ENCODE measurements at regions not wholly inside any gene's neighbourhood (a gene's known extent, or its start where the extent isn't known, plus 50 kb on each side); places are given as distances from the start of the nearest gene placed in this dataset.

DNA sequence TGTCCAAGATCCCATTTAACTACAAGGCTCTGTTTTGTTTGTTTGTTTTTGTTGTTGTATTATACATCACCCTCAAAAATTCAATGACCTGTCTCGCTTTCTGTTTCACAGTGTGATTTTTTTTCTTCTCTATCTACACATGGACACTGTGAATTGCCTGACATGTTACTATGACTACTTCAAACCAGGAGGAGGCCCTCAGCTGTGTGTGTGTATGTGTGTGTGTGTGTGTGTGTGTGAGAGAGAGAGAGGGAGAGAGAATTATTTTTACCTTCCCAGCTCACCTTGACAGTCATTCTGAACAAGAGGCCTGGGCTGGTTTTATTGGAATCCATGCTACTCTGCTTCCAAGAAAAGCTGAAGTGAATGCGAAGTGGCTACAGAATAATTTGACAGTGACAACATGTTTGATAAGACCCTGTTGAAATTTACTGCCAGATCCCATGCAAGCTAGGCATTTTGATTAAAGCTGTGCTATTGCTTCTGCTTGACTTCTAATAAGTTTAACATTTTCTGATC lies 841.4 kb downstream of the NSUN3 start:
- no peak overlapping the region for H3K4me2 ChIP-seq (replicated peaks; ENCODE audit: extremely low read depth, low read length, poor library complexity, severe bottlenecking)
- no peaks in the 10 kb centered on the region for H4K20me1 ChIP-seq (ENCODE audit: insufficient read depth, low read length)
- H3K9me3 Mint-ChIP-seq: peaks cover 0 to 2% (median 0%) of the 10 kb centered on the region in 7 donors
- no peak overlapping the region for H3K27ac Mint-ChIP-seq
- no peak for DNase-seq
- no peak overlapping the region for H3K4me3 ChIP-seq (replicated peaks in 1 of 3; ENCODE audit: low read depth in 2 of 3, low read length in 3 of 3)
- H3K27ac ChIP-seq (ENCODE audit: low read depth in 1 of 2, low read length in 2 of 2): no peak overlapping the region
- H3K4me1 ChIP-seq (ENCODE audit: control insufficient read depth in 1 of 2, insufficient read depth in 2 of 2, low read length in 2 of 2): no peaks in the 10 kb centered on the region
- TF ChIP-seq, protein P1, sequence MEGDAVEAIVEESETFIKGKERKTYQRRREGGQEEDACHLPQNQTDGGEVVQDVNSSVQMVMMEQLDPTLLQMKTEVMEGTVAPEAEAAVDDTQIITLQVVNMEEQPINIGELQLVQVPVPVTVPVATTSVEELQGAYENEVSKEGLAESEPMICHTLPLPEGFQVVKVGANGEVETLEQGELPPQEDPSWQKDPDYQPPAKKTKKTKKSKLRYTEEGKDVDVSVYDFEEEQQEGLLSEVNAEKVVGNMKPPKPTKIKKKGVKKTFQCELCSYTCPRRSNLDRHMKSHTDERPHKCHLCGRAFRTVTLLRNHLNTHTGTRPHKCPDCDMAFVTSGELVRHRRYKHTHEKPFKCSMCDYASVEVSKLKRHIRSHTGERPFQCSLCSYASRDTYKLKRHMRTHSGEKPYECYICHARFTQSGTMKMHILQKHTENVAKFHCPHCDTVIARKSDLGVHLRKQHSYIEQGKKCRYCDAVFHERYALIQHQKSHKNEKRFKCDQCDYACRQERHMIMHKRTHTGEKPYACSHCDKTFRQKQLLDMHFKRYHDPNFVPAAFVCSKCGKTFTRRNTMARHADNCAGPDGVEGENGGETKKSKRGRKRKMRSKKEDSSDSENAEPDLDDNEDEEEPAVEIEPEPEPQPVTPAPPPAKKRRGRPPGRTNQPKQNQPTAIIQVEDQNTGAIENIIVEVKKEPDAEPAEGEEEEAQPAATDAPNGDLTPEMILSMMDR (IDR thresholded peaks at IDR 0.05): no peak
- no peaks in the 10 kb centered on the region for H3K4me1 Mint-ChIP-seq
- H3K9ac ChIP-seq (ENCODE audit: insufficient read depth, low read length, poor library complexity, severe bottlenecking): no peak overlapping the region
- no peaks in the 10 kb centered on the region for H3K36me3 ChIP-seq (replicated peaks in 1 of 2; ENCODE audit: control insufficient read depth in 1 of 2, insufficient read depth in 2 of 2, low read length in 2 of 2)
- H3K27me3 ChIP-seq (ENCODE audit: control insufficient read depth in 2 of 2, insufficient read depth in 2 of 2, low read length in 2 of 2): no peaks in the 10 kb centered on the region
- H2AFZ ChIP-seq (ENCODE audit: insufficient read depth, low read depth, low read length, poor library complexity, severe bottlenecking): no peak overlapping the region
- H3K9me3 ChIP-seq (replicated peaks in 1 of 2; ENCODE audit: control insufficient read depth in 1 of 2, insufficient read depth in 1 of 2, low read length in 2 of 2): no peaks in the 10 kb centered on the region
- 86% methylated on average over 1 of the region's 2 CpGs for WGBS (ENCODE audit: insufficient coverage)
- peaks cover 0 to 2% (median 0%) of the 10 kb centered on the region in 3 donors for H3K27me3 Mint-ChIP-seq (ENCODE audit: low read depth in 3 of 3)
- H3K36me3 Mint-ChIP-seq: no peaks in the 10 kb centered on the region
- intact Hi-C loops (cut with micrococcal nuclease): no loop called here
- no peak overlapping the region for H3K4me3 Mint-ChIP-seq
- H3K79me2 ChIP-seq (ENCODE audit: insufficient read depth, low read length): no peaks in the 10 kb centered on the region

DNA sequence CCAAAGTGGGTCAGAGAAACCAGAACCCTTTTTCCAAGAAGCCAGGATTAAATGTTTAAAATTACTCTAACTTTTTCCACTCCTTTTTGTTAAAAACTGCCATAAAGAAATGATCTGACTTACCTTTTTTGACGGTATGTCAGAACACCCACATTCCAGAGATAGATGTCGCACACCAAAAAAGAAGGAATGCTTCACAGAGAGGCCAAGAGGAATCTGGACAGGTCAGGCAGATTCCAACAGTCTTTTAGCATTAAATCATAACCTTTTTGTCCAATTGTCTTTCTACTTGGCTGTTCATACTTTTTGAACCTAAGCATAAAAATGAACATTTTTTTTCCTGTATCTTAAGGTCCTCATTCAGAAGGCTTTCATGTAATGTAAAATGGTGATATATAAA lies 846.9 kb downstream of the NSUN3 start:
- Histone ChIP-seq H3K79me2 (ENCODE audit: insufficient read depth, low read length) (no peaks in the 10 kb centered on the region), H3K36me3 (replicated peaks in 1 of 2; ENCODE audit: control insufficient read depth in 1 of 2, insufficient read depth in 2 of 2, low read length in 2 of 2) (no peaks in the 10 kb centered on the region), H3K27me3 (ENCODE audit: control insufficient read depth in 2 of 2, insufficient read depth in 2 of 2, low read length in 2 of 2) (no peaks in the 10 kb centered on the region), H3K4me3 (replicated peaks in 1 of 3; ENCODE audit: low read depth in 2 of 3, low read length in 3 of 3) (no peak overlapping the region), H3K9ac (ENCODE audit: insufficient read depth, low read length, poor library complexity, severe bottlenecking) (no peak overlapping the region), H2AFZ (ENCODE audit: insufficient read depth, low read depth, low read length, poor library complexity, severe bottlenecking) (no peak overlapping the region), H4K20me1 (ENCODE audit: insufficient read depth, low read length) (no peaks in the 10 kb centered on the region), H3K9me3 (replicated peaks in 1 of 2; ENCODE audit: control insufficient read depth in 1 of 2, insufficient read depth in 1 of 2, low read length in 2 of 2) (no peaks in the 10 kb centered on the region), H3K4me2 (replicated peaks; ENCODE audit: extremely low read depth, low read length, poor library complexity, severe bottlenecking) (no peak overlapping the region), H3K4me1 (ENCODE audit: control insufficient read depth in 1 of 2, insufficient read depth in 2 of 2, low read length in 2 of 2) (no peaks in the 10 kb centered on the region), H3K27ac (ENCODE audit: low read depth in 1 of 2, low read length in 2 of 2) (no peak overlapping the region)
- H3K27ac Mint-ChIP-seq: no peak overlapping the region
- DNase-seq: no peak
- no peaks in the 10 kb centered on the region for H3K4me1 Mint-ChIP-seq
- peaks cover 0 to 9% (median 0%) of the 10 kb centered on the region in 7 donors for H3K9me3 Mint-ChIP-seq
- H3K4me3 Mint-ChIP-seq: no peak overlapping the region
- H3K27me3 Mint-ChIP-seq (ENCODE audit: low read depth in 3 of 3): peaks cover 0 to 3% (median 0%) of the 10 kb centered on the region in 3 donors
- TF ChIP-seq, protein P1 (IDR thresholded peaks at IDR 0.05): no peak
- no peaks in the 10 kb centered on the region for H3K36me3 Mint-ChIP-seq
- intact Hi-C loops (cut with micrococcal nuclease): no loop called here
- WGBS (ENCODE audit: insufficient coverage): 100% methylated on average over 2 of the region's 2 CpGs

Data from CD14-positive monocyte (primary cell).